Heart right ventricle (tissue), 16 donors: ENCODE measurements at regions not wholly inside any gene's neighbourhood (a gene's known extent, or its start where the extent isn't known, plus 50 kb on each side); places are given as distances from the start of the nearest gene placed in this dataset.

Experiments
- ATAC-seq, 8 donors: fragments of 200-7000 bp; cut with Tn5 transposase; one replicate each; pipeline ENCODE4 v1.9.1; 2020; ENCODE audit warnings: mild to moderate bottlenecking in 8 of 8, moderate library complexity in 8 of 8, moderate number of reproducible peaks in 1 of 8
- DNase-seq, 2 donors: peaks; one replicate each; pipeline ENCODE4 v3.0.0-alpha.2; 2020
- H3K27ac ChIP-seq, 10 donors: fragments of 200-600 bp; sonication (generic) in 2 of 10; one replicate each; pipeline versions ENCODE4 v1.5.0 to v1.8.0; 2020 to 2022; ENCODE audit warnings: mild to moderate bottlenecking in 3 of 10
- H3K27me3 ChIP-seq, 7 donors: fragments of 200-600 bp; one replicate each; pipeline ENCODE4 v1.8.0; 2021 to 2022; ENCODE audit warnings: mild to moderate bottlenecking in 2 of 7
- H3K36me3 ChIP-seq, 9 donors: fragments of 200-600 bp; sonication (generic) in 1 of 9; one replicate each; pipeline versions ENCODE4 v1.5.0 to v1.8.0; 2020 to 2022; ENCODE audit warnings: mild to moderate bottlenecking in 2 of 9
- H3K4me1 ChIP-seq, 9 donors: fragments of 200-600 bp; sonication (generic) in 1 of 9; one replicate each; pipeline versions ENCODE4 v1.5.0 to v1.8.0; 2020 to 2022; ENCODE audit warnings: mild to moderate bottlenecking in 4 of 9
- H3K4me3 ChIP-seq, 10 donors: fragments of 200-600 bp; sonication (generic) in 2 of 10; one replicate each; pipeline versions ENCODE4 v1.5.0 to v1.8.0; 2020 to 2022; ENCODE audit warnings: mild to moderate bottlenecking in 7 of 10, moderate library complexity in 2 of 10
- H3K9me3 ChIP-seq, 11 donors: fragments of 200-600 bp in 10 of 11; sonication (generic) in 2 of 11; one replicate each; pipeline versions ENCODE4 v1.5.0 to v1.8.0; 2013 to 2022; ENCODE audit warnings: mild to moderate bottlenecking in 2 of 11, control low read depth in 1 of 11, moderate library complexity in 1 of 11
- CTCF ChIP-seq, 9 donors: fragments of 200-600 bp; sonication (generic) in 2 of 9; IDR thresholded peaks; one replicate each; pipeline versions ENCODE4 v1.5.0 to v1.8.0; 2021 to 2022; ENCODE audit warnings: antibody characterized with exemption in 9 of 9, mild to moderate bottlenecking in 5 of 9, moderate library complexity in 1 of 9
- WGBS, 2 donors: extraction: QIAGEN DNeasy Blood & Tissue Kit; methylation state at CpG; one replicate each; pipeline ENCODE4 v1.1.7; 2013; ENCODE audit warnings: inconsistent platforms in 1 of 2; 5-methylcytosine and 5-hydroxymethylcytosine counted together
- intact Hi-C, 10 donors: fragments of 100-400 bp; cut with DNase I; formaldehyde crosslinking; loops; one replicate each; pipeline versions ENCODE4 v1.11.1 to v1.14.2; 2022
- donor health status: Arrhythmogenic right ventricular cardiomyopathy.
- donor health status: ischemic (EF 13 %, LVEDD 7.1; RV severe dilation, severe dysfunction).
- donor health status: healthy with polysubstance abuse.
- donor health status: DM: no; HTN: yes; CAD: no.
- donor health status: DM: no; HTN: no; CAD: no.
- donor health status: ischemic (EF 25% LVEDD 6.9; RV normal size, moderate dysfunction).
- donor health status: ischemic (EF 25% LVEDD 5.7; RV mildly dilated, moderate dysfunction).
- donor health status: healthy.
- donor health status: DM: yes; HTN: yes; CAD: no.
- donor health status: Ischemic cardiomyopathy.
- donor health status: ischemic (EF 35%, LVEDD 5.7; RV mildly dilated, moderate dysfunction).
- donor health status: nonischemic (EF 11% LVEDD 7.7; RV severe dilation, severe dysfunction).
- donor health status: DM: yes; HTN: yes; CAD: no.
- donor health status: PGD.
- donor health status: ischemic (EF 29% LVEDD 5.4; RV normal size, mild dysfunction).
- donor health status: nonischemic (EF 23%, LVEDD 6.1; RV moderate dilation, normal function).

GRCh38 chrX:36947214-36947613 lies 61.0 kb upstream of the FAM47C start:
- 77 to 79% methylated on average over 5 of the region's 5 CpGs for WGBS, 2 donors
- H3K27me3 ChIP-seq = peaks cover 0 to 33% (median 0%) of the 10 kb centered on the region in 7 donors
- intact Hi-C loops = no loop called here

GRCh38 chrX:36950495-36951253 lies 57.5 kb upstream of the FAM47C start:
- intact Hi-C loops = no loop called here
- no peaks in the 10 kb centered on the region for H3K9me3 ChIP-seq

More at GRCh38 chrX:36947214-36947613, 61.0 kb upstream of the FAM47C start:
- H3K27ac ChIP-seq = no peak overlapping the region
- ATAC-seq (no peak), DNase-seq (no peak)
- no peak for TF ChIP-seq CTCF (IDR thresholded peaks at IDR 0.05)
- no peaks in the 10 kb centered on the region for H3K36me3 ChIP-seq
- H3K4me1 ChIP-seq = no peaks in the 10 kb centered on the region
- no peak overlapping the region for H3K4me3 ChIP-seq
- no peaks in the 10 kb centered on the region for H3K9me3 ChIP-seq

GRCh38 chrX:36957425-36958328 lies 50.5 kb upstream of the FAM47C start:
- Histone ChIP-seq H3K4me3 (peak overlapping the region in 8 of 10 donors; percentile 8 to 32 (median 28)), H3K27ac (no peak overlapping the region), H3K9me3 (no peaks in the 10 kb centered on the region), H3K27me3 (peaks cover 0 to 82% (median 18%) of the 10 kb centered on the region in 7 donors), H3K36me3 (no peaks in the 10 kb centered on the region), H3K4me1 (no peaks in the 10 kb centered on the region)
- peak in 1 of 9 donors; percentile 7 for TF ChIP-seq CTCF (IDR thresholded peaks at IDR 0.05)
- ATAC-seq = peak in 2 of 8 donors; percentile 34 to 68
- WGBS, 2 donors = 1 to 2% methylated on average over 44 to 89 of the region's 91 CpGs
- no peak for DNase-seq
- intact Hi-C loops = no loop called here

More at GRCh38 chrX:36950495-36951253, 57.5 kb upstream of the FAM47C start:
- no peak for TF ChIP-seq CTCF (IDR thresholded peaks at IDR 0.05)
- 37% methylated on average over 4 of the region's 4 CpGs for WGBS, 2 donors
- Histone ChIP-seq H3K4me1 (no peaks in the 10 kb centered on the region), H3K27ac (no peak overlapping the region), H3K4me3 (no peak overlapping the region), H3K36me3 (no peaks in the 10 kb centered on the region), H3K27me3 (peaks cover 0 to 56% (median under 1%) of the 10 kb centered on the region in 7 donors)
- DNase-seq (no peak), ATAC-seq (no peak)
